Keratinocyte (primary cell): ENCODE measurements at regions not wholly inside any gene's neighbourhood (a gene's known extent, or its start where the extent isn't known, plus 50 kb on each side); places are given as distances from the start of the nearest gene placed in this dataset.
"Not testable (repeated sequence)": the region's sequence is repeated elsewhere in the genome, so short reads cannot be mapped to it uniquely, and the experiment has no call there.

Experiments
- DNase-seq: peaks from one replicate; pipeline ENCODE4 v3.0.0-alpha.2; 2011; ENCODE audit warnings: low read depth, missing footprints, low spot score
- FAIRE-seq: peaks from 2 replicates; lab custom pipeline; 2011; peaks lifted over from hg19 to GRCh38; lab: Jason Lieb, UNC
- H2AFZ ChIP-seq: 2 replicates; pipeline ENCODE4 v1.6.0; 2012; ENCODE audit warnings: low read length, control low read depth, inconsistent platforms; ENCODE audit not compliant: control insufficient read depth
- H3K27ac ChIP-seq: 2 replicates; pipeline ENCODE4 v1.5.1; 2011; ENCODE audit warnings: low read length; ENCODE audit not compliant: control insufficient read depth, insufficient read depth
- H3K27me3 ChIP-seq: 3 replicates; pipeline ENCODE4 v1.6.0; 2011; ENCODE audit warnings: low read length; ENCODE audit not compliant: control insufficient read depth, insufficient read depth; ENCODE audit errors: extremely low read depth
- H3K36me3 ChIP-seq, 2 experiments: 2 replicates in 1 of 2; 3 replicates in 1 of 2; pipeline ENCODE4 v1.5.1; 2011; ENCODE audit warnings: low read length in 2 of 2, mild to moderate bottlenecking in 1 of 2; ENCODE audit not compliant: control insufficient read depth in 2 of 2, insufficient read depth in 2 of 2; ENCODE audit errors: extremely low read depth in 1 of 2
- H3K4me1 ChIP-seq: 3 replicates; pipeline ENCODE4 v1.5.1; 2011; ENCODE audit warnings: low read length; ENCODE audit not compliant: control insufficient read depth, insufficient read depth; ENCODE audit errors: extremely low read depth
- H3K4me2 ChIP-seq: 3 replicates; pipeline ENCODE4 v1.6.0; 2011; ENCODE audit warnings: low read depth, low read length; ENCODE audit not compliant: control insufficient read depth, insufficient read depth; ENCODE audit errors: extremely low read depth
- H3K4me3 ChIP-seq, 3 experiments: fragments of 200-600 bp in 1 of 3; sonication (generic) in 1 of 3; 2 replicates in 2 of 3; 3 replicates in 1 of 3; pipeline ENCODE4 v1.5.1; 2011 to 2016; ENCODE audit warnings: low read length in 3 of 3, mild to moderate bottlenecking in 3 of 3, control low read depth in 2 of 3, inconsistent platforms in 1 of 3, low read depth in 1 of 3, mixed read lengths in 1 of 3, mixed run types in 1 of 3, moderate library complexity in 1 of 3; ENCODE audit not compliant: control insufficient read depth in 2 of 3, insufficient read depth in 2 of 3; ENCODE audit errors: extremely low read depth in 1 of 3
- H3K79me2 ChIP-seq: 2 replicates; pipeline ENCODE4 v1.6.0; 2012; ENCODE audit warnings: low read length; ENCODE audit not compliant: control insufficient read depth, insufficient read depth
- H3K9ac ChIP-seq: 3 replicates; pipeline ENCODE4 v1.6.0; 2011; ENCODE audit warnings: low read length; ENCODE audit not compliant: control insufficient read depth, insufficient read depth; ENCODE audit errors: extremely low read depth
- H3K9me1 ChIP-seq: 3 replicates; pipeline ENCODE4 v1.6.0; 2011; ENCODE audit warnings: low read length; ENCODE audit not compliant: control insufficient read depth, insufficient read depth; ENCODE audit errors: extremely low read depth
- H3K9me3 ChIP-seq: 2 replicates; pipeline ENCODE4 v1.5.1; 2012; ENCODE audit warnings: low read depth, low read length; ENCODE audit not compliant: control insufficient read depth
- H4K20me1 ChIP-seq: 3 replicates; pipeline ENCODE4 v1.6.0; 2011; ENCODE audit warnings: low read length; ENCODE audit not compliant: control insufficient read depth, insufficient read depth; ENCODE audit errors: extremely low read depth
- CTCF ChIP-seq, 3 experiments: IDR thresholded peaks in 1 of 3; conservative IDR thresholded peaks in 1 of 3; optimal IDR thresholded peaks in 1 of 3; 2 replicates in 2 of 3; 3 replicates in 1 of 3; pipeline versions ENCODE3 to v1.5.1; 2011; ENCODE audit warnings: low read length in 3 of 3, mild to moderate bottlenecking in 3 of 3, moderate library complexity in 2 of 3, control low read depth in 1 of 3, inconsistent platforms in 1 of 3; ENCODE audit not compliant: insufficient read depth in 2 of 3; ENCODE audit errors: extremely low read depth in 1 of 3
- EZH2 ChIP-seq: IDR thresholded peaks from one replicate; pipeline ENCODE4 v1.6.1; 2012; ENCODE audit warnings: inconsistent platforms, mild to moderate bottlenecking, low read length, moderate library complexity
- dilution Hi-C: fragments of 300-500 bp; cut with MboI; formaldehyde crosslinking; loops from one replicate; pipeline ENCODE4 v1.7.0; 2020; ENCODE audit warnings: low sequenced_read_pairs; ENCODE audit not compliant: extremely low pct_ligation_motif_present

GRCh38 chr12:128040971-128041370, 226.0 kb upstream of the TMEM132C start:
- dilution Hi-C loops = no loop called here
- H3K36me3 ChIP-seq = no peaks in the 10 kb centered on the region
- no peak overlapping the region for H2AFZ ChIP-seq
- H3K27me3 ChIP-seq = no peaks in the 10 kb centered on the region
- DNase-seq (no peak), FAIRE-seq (no peak)
- no peaks in the 10 kb centered on the region for H3K4me1 ChIP-seq
- no peak overlapping the region for H3K4me2 ChIP-seq
- H3K4me3 ChIP-seq = no peak overlapping the region
- H3K27ac ChIP-seq = no peak overlapping the region
- H3K79me2 ChIP-seq = no peaks in the 10 kb centered on the region
- no peaks in the 10 kb centered on the region for H4K20me1 ChIP-seq
- TF ChIP-seq CTCF (optimal IDR thresholded peaks at IDR 0.05 in 1 of 3, IDR thresholded peaks at IDR 0.05 in 1 of 3, conservative IDR thresholded peaks at IDR 0.05 in 1 of 3; ENCODE audit: extremely low read depth in 1 of 3, insufficient read depth in 2 of 3, low read length in 3 of 3) (no peak), EZH2 (no peak)
- peaks cover 2% of the 10 kb centered on the region for H3K9me3 ChIP-seq
- H3K9me1 ChIP-seq = no peaks in the 10 kb centered on the region
- no peak overlapping the region for H3K9ac ChIP-seq

GRCh38 chr12:128042283-128042682, 224.7 kb upstream of the TMEM132C start:
- H3K4me1 ChIP-seq, H3K79me2 ChIP-seq, H3K36me3 ChIP-seq, H3K27me3 ChIP-seq, DNase-seq, H3K9ac ChIP-seq, FAIRE-seq, H3K4me3 ChIP-seq, H3K9me3 ChIP-seq, H4K20me1 ChIP-seq, H3K27ac ChIP-seq, dilution Hi-C loops, H2AFZ ChIP-seq, H3K4me2 ChIP-seq, H3K9me1 ChIP-seq: not testable (repeated sequence)

- DNase-seq = no peak
- Histone ChIP-seq H3K4me3 (no peak overlapping the region), H3K27me3 (no peaks in the 10 kb centered on the region), H3K9me3 (peaks cover 2% of the 10 kb centered on the region), H3K27ac (no peak overlapping the region), H3K9me1 (no peaks in the 10 kb centered on the region), H3K9ac (no peak overlapping the region), H3K36me3 (no peaks in the 10 kb centered on the region), H3K4me2 (no peak overlapping the region), H2AFZ (no peak overlapping the region), H4K20me1 (no peaks in the 10 kb centered on the region), H3K79me2 (no peaks in the 10 kb centered on the region), H3K4me1 (no peaks in the 10 kb centered on the region)
- TF ChIP-seq EZH2 = no peak
- no peak for TF ChIP-seq CTCF (optimal IDR thresholded peaks at IDR 0.05 in 1 of 3, IDR thresholded peaks at IDR 0.05 in 1 of 3, conservative IDR thresholded peaks at IDR 0.05 in 1 of 3; ENCODE audit: extremely low read depth in 1 of 3, insufficient read depth in 2 of 3, low read length in 3 of 3)
- no peak for FAIRE-seq
- dilution Hi-C loops = no loop called here
These were observed 224.1 kb upstream of the TMEM132C start for GRCh38 chr12:128042825-128043224.
